WTC11 (cell line): ENCODE measurements at regions not wholly inside any gene's neighbourhood (a gene's known extent, or its start where the extent isn't known, plus 50 kb on each side); places are given as distances from the start of the nearest gene placed in this dataset.

Experiments
- ATAC-seq: fragments of 200-7000 bp; cut with Tn5 transposase; 2 replicates; pipeline ENCODE4 v1.10.0; 2021; ENCODE audit warnings: mild to moderate bottlenecking, moderate library complexity
- CTCF ChIA-PET: fragments of 300-600 bp; sonication (Branson Sonifier 250); formaldehyde crosslinking; loops from one replicate; lab custom pipeline; 2021; ENCODE audit warnings: antibody characterized with exemption; lab: Charles Lee
- POLR2A ChIA-PET: fragments of 350-600 bp; sonication (Branson Sonifier 250); formaldehyde crosslinking; loops from one replicate; lab custom pipeline; 2021; ENCODE audit warnings: antibody characterized with exemption; lab: Charles Lee
- DNase-seq: peaks from one replicate; pipeline ENCODE4 v3.0.0; 2021; ENCODE audit warnings: low spot score
- H3K27ac Mint-ChIP-seq: 2 replicates; pipeline ENCODE4 v1.8.0; 2021; ENCODE audit warnings: mixed read lengths
- H3K27me3 Mint-ChIP-seq: 2 replicates; pipeline ENCODE4 v1.8.0; 2021; ENCODE audit warnings: low read depth, mild to moderate bottlenecking, moderate library complexity, mixed read lengths
- H3K36me3 Mint-ChIP-seq: 2 replicates; pipeline ENCODE4 v1.8.0; 2021; ENCODE audit warnings: mixed read lengths
- H3K4me1 Mint-ChIP-seq: 2 replicates; pipeline ENCODE4 v1.8.0; 2022; ENCODE audit warnings: mixed read lengths
- H3K4me3 Mint-ChIP-seq: 2 replicates; pipeline ENCODE4 v1.8.0; 2021; ENCODE audit warnings: mild to moderate bottlenecking, moderate library complexity, mixed read lengths
- H3K9me3 Mint-ChIP-seq: 2 replicates; pipeline ENCODE4 v1.8.0; 2021; ENCODE audit warnings: mixed read lengths
- ATF6 ChIP-seq: sonication (generic); formaldehyde crosslinking; IDR thresholded peaks from 2 replicates; pipeline ENCODE4 v1.8.1; 2023; ENCODE audit warnings: mild to moderate bottlenecking, missing genetic modification reagents
- CREB1 ChIP-seq: sonication (generic); formaldehyde crosslinking; IDR thresholded peaks from 2 replicates; pipeline ENCODE4 v1.8.0; 2023; ENCODE audit warnings: mild to moderate bottlenecking, missing genetic modification reagents
- CTCF ChIP-seq: fragments of 200-600 bp; IDR thresholded peaks from 2 replicates; pipeline ENCODE4 v1.8.0; 2022; ENCODE audit warnings: antibody characterized with exemption
- ESRRA ChIP-seq: sonication (generic); formaldehyde crosslinking; IDR thresholded peaks from 2 replicates; pipeline ENCODE4 v1.8.1; 2022; ENCODE audit warnings: mild to moderate bottlenecking, missing genetic modification reagents, borderline replicate concordance
- ETV6 ChIP-seq: sonication (generic); formaldehyde crosslinking; IDR thresholded peaks from 2 replicates; pipeline ENCODE4 v1.8.1; 2022; ENCODE audit warnings: mild to moderate bottlenecking, missing genetic modification reagents
- FOXP1 ChIP-seq: sonication (generic); formaldehyde crosslinking; IDR thresholded peaks from 2 replicates; pipeline ENCODE4 v1.8.0; 2022; ENCODE audit warnings: missing genetic modification reagents, mild to moderate bottlenecking, moderate library complexity, borderline replicate concordance
- KAT7 ChIP-seq: sonication (generic); formaldehyde crosslinking; IDR thresholded peaks from 2 replicates; pipeline ENCODE4 v1.8.1; 2023; ENCODE audit warnings: missing genetic modification reagents, mild to moderate bottlenecking, borderline replicate concordance
- MAX ChIP-seq: sonication (generic); formaldehyde crosslinking; IDR thresholded peaks from 2 replicates; pipeline ENCODE4 v1.8.0; 2022; ENCODE audit warnings: mild to moderate bottlenecking, missing genetic modification reagents
- MYBL2 ChIP-seq: sonication (generic); formaldehyde crosslinking; IDR thresholded peaks from 2 replicates; pipeline ENCODE4 v1.8.1; 2023; ENCODE audit warnings: mild to moderate bottlenecking, moderate library complexity, missing genetic modification reagents
- NR2C2 ChIP-seq: sonication (generic); formaldehyde crosslinking; IDR thresholded peaks from 2 replicates; pipeline ENCODE4 v1.8.0; 2022; ENCODE audit warnings: mild to moderate bottlenecking, missing genetic modification reagents
- SMAD3 ChIP-seq: sonication (generic); formaldehyde crosslinking; IDR thresholded peaks from 2 replicates; pipeline ENCODE4 v1.8.0; 2022; ENCODE audit warnings: missing genetic modification reagents, mild to moderate bottlenecking, borderline replicate concordance
- SP1 ChIP-seq: sonication (generic); formaldehyde crosslinking; conservative IDR thresholded peaks from 2 replicates; pipeline ENCODE4 v1.8.1; 2022; ENCODE audit warnings: missing genetic modification reagents
- TEAD1 ChIP-seq: sonication (generic); formaldehyde crosslinking; IDR thresholded peaks from 2 replicates; pipeline ENCODE4 v1.8.0; 2022; ENCODE audit warnings: mild to moderate bottlenecking, missing genetic modification reagents
- USF2 ChIP-seq: sonication (generic); formaldehyde crosslinking; IDR thresholded peaks from 2 replicates; pipeline ENCODE4 v1.8.1; 2023; ENCODE audit warnings: mild to moderate bottlenecking, missing genetic modification reagents, moderate library complexity
- ZNF121 ChIP-seq: sonication (generic); formaldehyde crosslinking; IDR thresholded peaks from 2 replicates; pipeline ENCODE4 v1.8.0; 2023; ENCODE audit warnings: missing genetic modification reagents
- ZNF219 ChIP-seq: sonication (generic); formaldehyde crosslinking; IDR thresholded peaks from 2 replicates; pipeline ENCODE4 v1.8.0; 2023; ENCODE audit warnings: missing genetic modification reagents, mild to moderate bottlenecking, borderline replicate concordance
- ZNF232 ChIP-seq: sonication (generic); formaldehyde crosslinking; IDR thresholded peaks from 2 replicates; pipeline ENCODE4 v1.8.0; 2022; ENCODE audit warnings: mild to moderate bottlenecking, missing genetic modification reagents
- ZNF263 ChIP-seq: sonication (generic); formaldehyde crosslinking; IDR thresholded peaks from 2 replicates; pipeline ENCODE4 v1.8.1; 2022; ENCODE audit warnings: low read depth, mild to moderate bottlenecking, moderate library complexity, missing genetic modification reagents
- ZNF425 ChIP-seq: fragments of 250-450 bp; sonication (Bioruptor Pico); conservative IDR thresholded peaks from 2 replicates; pipeline ENCODE4 v1.9.0; 2021; ENCODE audit warnings: mild to moderate bottlenecking
- ZNF532 ChIP-seq: fragments of 250-450 bp; sonication (Bioruptor Pico); IDR thresholded peaks from 2 replicates; pipeline ENCODE4 v1.9.0; 2021; ENCODE audit warnings: mild to moderate bottlenecking, borderline replicate concordance
- ZSCAN18 ChIP-seq: fragments of 250-450 bp; sonication (Bioruptor Pico); IDR thresholded peaks from 2 replicates; pipeline ENCODE4 v2.1.2; 2022; ENCODE audit warnings: mild to moderate bottlenecking, moderate library complexity

GRCh38 chr3:145519398-145520047 is 641.5 kb downstream of the PLOD2 start (continued):
- TF ChIP-seq TEAD1 (CRISPR knock-in tag) (no peak), USF2 (CRISPR knock-in tag) (no peak), SP1 (CRISPR knock-in tag) (no peak), ZNF121 (CRISPR knock-in tag) (no peak), ESRRA (CRISPR knock-in tag) (no peak), ETV6 (CRISPR knock-in tag) (no peak), CREB1 (CRISPR knock-in tag) (no peak), NR2C2 (CRISPR knock-in tag) (no peak), ZNF219 (no peak), ZNF425 (CRISPR knock-in tag) (no peak), ZNF263 (CRISPR knock-in tag) (no peak), ZNF532 (no peak), ATF6 (CRISPR knock-in tag) (no peak)

GRCh38 chr3:145522179-145522578 is 638.8 kb downstream of the PLOD2 start:
- H3K27ac Mint-ChIP-seq: no peak overlapping the region
- no peaks in the 10 kb centered on the region for H3K27me3 Mint-ChIP-seq
- H3K4me3 Mint-ChIP-seq: no peak overlapping the region
- H3K4me1 Mint-ChIP-seq: peaks cover 30% of the 10 kb centered on the region
- no peak for ATAC-seq
- ChIA-PET POLR2A (no interaction called here), CTCF (no interaction called here)
- DNase-seq: no peak
- peaks cover 11% of the 10 kb centered on the region for H3K9me3 Mint-ChIP-seq
- H3K36me3 Mint-ChIP-seq: 0 out of 2 replicates have a peak, but pooled peaks cover 9% of the 10 kb centered on the region
- TF ChIP-seq ZNF219 (no peak), SMAD3 (CRISPR knock-in tag) (no peak), FOXP1 (CRISPR knock-in tag) (no peak), MYBL2 (CRISPR knock-in tag) (no peak), MAX (no peak), ZNF232 (CRISPR knock-in tag) (no peak), CTCF (no peak), ZSCAN18 (CRISPR knock-in tag) (no peak), ZNF263 (CRISPR knock-in tag) (no peak), KAT7 (no peak)
